ENCODE measurements at regions not wholly inside any gene's neighbourhood (a gene's known extent, or its start where the extent isn't known, plus 50 kb on each side); places are given as distances from the start of the nearest gene placed in this dataset.

DNA sequence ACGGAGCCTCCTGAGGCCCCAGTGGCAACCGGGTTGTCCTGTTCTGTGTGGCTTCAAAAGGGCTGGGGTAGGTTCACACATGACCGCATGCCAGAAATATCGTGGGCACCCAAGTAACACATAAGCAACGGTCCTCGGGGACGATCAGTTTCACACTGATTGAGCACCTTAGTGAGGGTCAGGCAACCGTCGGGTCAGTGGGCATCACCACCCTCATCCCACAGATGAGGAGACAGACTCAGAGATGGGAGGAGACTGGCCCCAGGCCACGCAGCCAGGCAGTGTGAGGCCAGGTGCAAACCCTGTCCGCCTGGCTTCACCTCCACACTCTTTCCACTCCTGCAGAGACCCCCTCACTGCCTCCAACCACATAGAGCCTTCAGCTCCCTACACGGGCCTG is 309.8 kb downstream of the MATN1 start:
- H3K4me3 ChIP-seq (ENCODE audit: low read depth in 1 of 2, low read length in 2 of 2): no peak overlapping the region
- H3K36me3 ChIP-seq (ENCODE audit: control insufficient read depth in 1 of 2, insufficient read depth in 2 of 2, low read length in 2 of 2): no peaks in the 10 kb centered on the region
- no peak overlapping the region for H3K9ac ChIP-seq (ENCODE audit: low read depth in 1 of 2, low read length in 2 of 2)
- H3K4me1 ChIP-seq (ENCODE audit: control insufficient read depth in 1 of 2, insufficient read depth in 2 of 2, low read length in 2 of 2): no peaks in the 10 kb centered on the region
- H3K27me3 ChIP-seq (ENCODE audit: control insufficient read depth in 1 of 2, insufficient read depth in 2 of 2, low read length in 2 of 2): peaks cover 0 to 8% of the 10 kb centered on the region in 2 donors
- no peak overlapping the region for H3K27ac ChIP-seq (ENCODE audit: low read depth, low read length)
- H3K9me3 ChIP-seq (ENCODE audit: control insufficient read depth in 1 of 2, low read length in 2 of 2): no peaks in the 10 kb centered on the region

- H3K27ac ChIP-seq (ENCODE audit: low read depth, low read length): no peak overlapping the region
- no peaks in the 10 kb centered on the region for H3K9me3 ChIP-seq (ENCODE audit: control insufficient read depth in 1 of 2, low read length in 2 of 2)
- H3K9ac ChIP-seq (ENCODE audit: low read depth in 1 of 2, low read length in 2 of 2): no peak overlapping the region
- H3K27me3 ChIP-seq (ENCODE audit: control insufficient read depth in 1 of 2, insufficient read depth in 2 of 2, low read length in 2 of 2): peaks cover 0 to 8% of the 10 kb centered on the region in 2 donors
- H3K4me1 ChIP-seq (ENCODE audit: control insufficient read depth in 1 of 2, insufficient read depth in 2 of 2, low read length in 2 of 2): no peaks in the 10 kb centered on the region
- H3K36me3 ChIP-seq (ENCODE audit: control insufficient read depth in 1 of 2, insufficient read depth in 2 of 2, low read length in 2 of 2): no peaks in the 10 kb centered on the region
- H3K4me3 ChIP-seq (ENCODE audit: low read depth in 1 of 2, low read length in 2 of 2): no peak overlapping the region
These were observed 310.3 kb downstream of the MATN1 start for GRCh38 chr1:30413111-30413440.

DNA sequence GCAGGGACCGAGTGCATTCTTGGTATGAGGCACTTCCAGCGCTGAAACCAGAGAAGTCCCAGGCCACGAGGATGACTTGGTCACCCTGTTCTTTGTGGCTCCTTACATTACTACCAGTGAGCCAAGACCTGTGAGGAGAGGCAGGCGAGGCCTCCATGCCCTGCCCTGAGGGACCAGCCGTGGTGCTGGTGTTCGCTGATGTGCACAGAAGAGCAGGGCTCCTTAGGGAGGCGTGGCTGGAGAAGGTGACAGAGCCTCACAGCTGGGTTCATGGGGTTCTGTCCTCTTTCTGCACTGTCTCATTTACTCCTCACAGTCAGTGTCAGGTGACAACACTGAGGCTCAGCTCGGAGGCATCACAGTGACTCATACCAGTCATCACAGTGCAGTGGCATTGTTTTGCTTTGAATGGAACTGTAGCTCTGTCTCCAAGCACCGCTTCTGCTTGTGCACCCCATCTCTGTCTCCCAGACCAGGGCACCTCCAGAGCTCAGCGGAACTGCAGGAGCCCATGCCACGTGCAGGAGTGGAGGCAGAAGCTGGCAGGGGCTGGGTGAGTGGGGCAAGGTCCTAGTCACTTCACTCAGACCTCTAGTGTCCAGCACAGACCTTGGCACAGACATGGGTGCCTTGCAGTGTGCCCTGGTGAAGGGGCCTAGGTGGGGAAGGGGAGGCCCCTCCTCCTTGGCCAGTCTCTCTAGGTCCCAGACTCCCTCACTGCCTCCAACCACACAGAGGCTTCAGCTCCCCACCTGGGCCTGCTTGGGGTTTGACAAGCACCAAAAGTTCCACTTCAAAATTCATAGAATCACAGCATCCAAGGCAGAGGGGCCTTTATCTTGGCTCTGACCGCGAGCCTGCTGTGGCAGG is 310.9 kb downstream of the MATN1 start:
- Histone ChIP-seq H3K9me3 (ENCODE audit: control insufficient read depth in 1 of 2, low read length in 2 of 2) (no peaks in the 10 kb centered on the region), H3K9ac (ENCODE audit: low read depth in 1 of 2, low read length in 2 of 2) (no peak overlapping the region), H3K27me3 (ENCODE audit: control insufficient read depth in 1 of 2, insufficient read depth in 2 of 2, low read length in 2 of 2) (peaks cover 0 to 8% of the 10 kb centered on the region in 2 donors), H3K4me1 (ENCODE audit: control insufficient read depth in 1 of 2, insufficient read depth in 2 of 2, low read length in 2 of 2) (no peaks in the 10 kb centered on the region), H3K27ac (ENCODE audit: low read depth, low read length) (no peak overlapping the region), H3K4me3 (ENCODE audit: low read depth in 1 of 2, low read length in 2 of 2) (no peak overlapping the region), H3K36me3 (ENCODE audit: control insufficient read depth in 1 of 2, insufficient read depth in 2 of 2, low read length in 2 of 2) (no peaks in the 10 kb centered on the region)

- H3K4me1 ChIP-seq (ENCODE audit: control insufficient read depth in 1 of 2, insufficient read depth in 2 of 2, low read length in 2 of 2): no peaks in the 10 kb centered on the region
- no peak overlapping the region for H3K4me3 ChIP-seq (ENCODE audit: low read depth in 1 of 2, low read length in 2 of 2)
- no peak overlapping the region for H3K27ac ChIP-seq (ENCODE audit: low read depth, low read length)
- peaks cover 0 to 8% of the 10 kb centered on the region in 2 donors for H3K27me3 ChIP-seq (ENCODE audit: control insufficient read depth in 1 of 2, insufficient read depth in 2 of 2, low read length in 2 of 2)
- H3K9ac ChIP-seq (ENCODE audit: low read depth in 1 of 2, low read length in 2 of 2): no peak overlapping the region
- no peaks in the 10 kb centered on the region for H3K36me3 ChIP-seq (ENCODE audit: control insufficient read depth in 1 of 2, insufficient read depth in 2 of 2, low read length in 2 of 2)
- no peaks in the 10 kb centered on the region for H3K9me3 ChIP-seq (ENCODE audit: control insufficient read depth in 1 of 2, low read length in 2 of 2)
These were observed 312.2 kb downstream of the MATN1 start for GRCh38 chr1:30411206-30411605.

GRCh38 chr1:30410153-30410851 is 313.1 kb downstream of the MATN1 start:
- Histone ChIP-seq H3K36me3 (ENCODE audit: control insufficient read depth in 1 of 2, insufficient read depth in 2 of 2, low read length in 2 of 2) (no peaks in the 10 kb centered on the region), H3K27me3 (ENCODE audit: control insufficient read depth in 1 of 2, insufficient read depth in 2 of 2, low read length in 2 of 2) (peaks cover 0 to 8% of the 10 kb centered on the region in 2 donors), H3K4me3 (ENCODE audit: low read depth in 1 of 2, low read length in 2 of 2) (no peak overlapping the region), H3K9me3 (ENCODE audit: control insufficient read depth in 1 of 2, low read length in 2 of 2) (no peaks in the 10 kb centered on the region), H3K9ac (ENCODE audit: low read depth in 1 of 2, low read length in 2 of 2) (no peak overlapping the region), H3K4me1 (ENCODE audit: control insufficient read depth in 1 of 2, insufficient read depth in 2 of 2, low read length in 2 of 2) (no peaks in the 10 kb centered on the region), H3K27ac (ENCODE audit: low read depth, low read length) (no peak overlapping the region)

DNA sequence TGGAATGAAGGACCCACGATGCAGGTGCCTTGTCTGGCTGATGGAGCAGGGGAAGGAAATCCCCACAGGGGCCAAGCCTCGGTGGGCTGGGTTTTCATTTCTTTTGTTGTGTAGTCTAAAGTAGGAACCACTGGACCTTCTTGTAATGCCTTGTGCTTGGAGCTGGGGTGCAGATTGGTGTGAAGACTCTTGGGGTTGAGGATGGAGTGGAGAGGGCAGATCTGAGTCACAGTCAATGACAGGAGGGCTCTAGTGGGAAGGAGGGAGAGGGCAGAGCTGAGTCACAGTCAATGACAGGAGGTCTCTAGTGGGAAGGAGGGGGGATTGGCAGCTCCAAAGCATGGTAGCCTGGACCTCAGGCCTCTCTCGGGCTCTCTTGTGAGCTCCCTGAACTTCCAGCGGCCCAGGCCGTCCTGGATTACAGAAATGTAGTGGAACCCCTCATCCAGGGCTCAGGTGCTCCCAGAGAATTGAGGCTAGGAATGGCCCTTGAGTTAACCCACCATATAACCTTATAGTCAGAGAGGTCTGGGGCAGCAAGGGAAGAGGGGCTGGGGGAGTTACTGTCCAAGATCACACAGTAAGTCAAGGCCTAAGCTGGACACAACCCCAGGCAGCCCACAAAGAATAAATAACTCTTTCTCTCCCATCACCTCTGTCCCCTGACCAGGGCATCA is 313.8 kb downstream of the MATN1 start:
- Histone ChIP-seq H3K27me3 (ENCODE audit: control insufficient read depth in 1 of 2, insufficient read depth in 2 of 2, low read length in 2 of 2) (peaks cover 0 to 8% of the 10 kb centered on the region in 2 donors), H3K27ac (ENCODE audit: low read depth, low read length) (no peak overlapping the region), H3K9ac (ENCODE audit: low read depth in 1 of 2, low read length in 2 of 2) (no peak overlapping the region), H3K36me3 (ENCODE audit: control insufficient read depth in 1 of 2, insufficient read depth in 2 of 2, low read length in 2 of 2) (no peaks in the 10 kb centered on the region), H3K9me3 (ENCODE audit: control insufficient read depth in 1 of 2, low read length in 2 of 2) (no peaks in the 10 kb centered on the region), H3K4me1 (ENCODE audit: control insufficient read depth in 1 of 2, insufficient read depth in 2 of 2, low read length in 2 of 2) (no peaks in the 10 kb centered on the region), H3K4me3 (ENCODE audit: low read depth in 1 of 2, low read length in 2 of 2) (no peak overlapping the region)

- H3K36me3 ChIP-seq (ENCODE audit: control insufficient read depth in 1 of 2, insufficient read depth in 2 of 2, low read length in 2 of 2): no peaks in the 10 kb centered on the region
- peaks cover 4 to 8% of the 10 kb centered on the region in 2 donors for H3K27me3 ChIP-seq (ENCODE audit: control insufficient read depth in 1 of 2, insufficient read depth in 2 of 2, low read length in 2 of 2)
- no peaks in the 10 kb centered on the region for H3K9me3 ChIP-seq (ENCODE audit: control insufficient read depth in 1 of 2, low read length in 2 of 2)
- H3K27ac ChIP-seq (ENCODE audit: low read depth, low read length): no peak overlapping the region
- H3K9ac ChIP-seq (ENCODE audit: low read depth in 1 of 2, low read length in 2 of 2): no peak overlapping the region
- H3K4me1 ChIP-seq (ENCODE audit: control insufficient read depth in 1 of 2, insufficient read depth in 2 of 2, low read length in 2 of 2): no peaks in the 10 kb centered on the region
- H3K4me3 ChIP-seq (ENCODE audit: low read depth in 1 of 2, low read length in 2 of 2): no peak overlapping the region
These were observed 315.4 kb downstream of the MATN1 start for GRCh38 chr1:30407865-30408580.

GRCh38 chr1:30406996-30407864 is 316.2 kb downstream of the MATN1 start:
- H3K4me1 ChIP-seq (ENCODE audit: control insufficient read depth in 1 of 2, insufficient read depth in 2 of 2, low read length in 2 of 2): no peaks in the 10 kb centered on the region
- no peaks in the 10 kb centered on the region for H3K36me3 ChIP-seq (ENCODE audit: control insufficient read depth in 1 of 2, insufficient read depth in 2 of 2, low read length in 2 of 2)
- peaks cover 4 to 7% of the 10 kb centered on the region in 2 donors for H3K27me3 ChIP-seq (ENCODE audit: control insufficient read depth in 1 of 2, insufficient read depth in 2 of 2, low read length in 2 of 2)
- no peaks in the 10 kb centered on the region for H3K9me3 ChIP-seq (ENCODE audit: control insufficient read depth in 1 of 2, low read length in 2 of 2)
- H3K4me3 ChIP-seq (ENCODE audit: low read depth in 1 of 2, low read length in 2 of 2): no peak overlapping the region
- no peak overlapping the region for H3K27ac ChIP-seq (ENCODE audit: low read depth, low read length)
- no peak overlapping the region for H3K9ac ChIP-seq (ENCODE audit: low read depth in 1 of 2, low read length in 2 of 2)

GRCh38 chr1:30405631-30406212 is 317.7 kb downstream of the MATN1 start:
- Histone ChIP-seq H3K36me3 (ENCODE audit: control insufficient read depth in 1 of 2, insufficient read depth in 2 of 2, low read length in 2 of 2) (no peaks in the 10 kb centered on the region), H3K9me3 (ENCODE audit: control insufficient read depth in 1 of 2, low read length in 2 of 2) (no peaks in the 10 kb centered on the region), H3K9ac (ENCODE audit: low read depth in 1 of 2, low read length in 2 of 2) (no peak overlapping the region), H3K4me3 (ENCODE audit: low read depth in 1 of 2, low read length in 2 of 2) (no peak overlapping the region), H3K27me3 (ENCODE audit: control insufficient read depth in 1 of 2, insufficient read depth in 2 of 2, low read length in 2 of 2) (peaks cover 0 to 4% of the 10 kb centered on the region in 2 donors), H3K27ac (ENCODE audit: low read depth, low read length) (no peak overlapping the region), H3K4me1 (ENCODE audit: control insufficient read depth in 1 of 2, insufficient read depth in 2 of 2, low read length in 2 of 2) (no peaks in the 10 kb centered on the region)

All from duodenal mucosa (tissue), 2 donors.